ENCODE measurements at regions not wholly inside any gene's neighbourhood (a gene's known extent, or its start where the extent isn't known, plus 50 kb on each side); places are given as distances from the start of the nearest gene placed in this dataset.

- no peak for DNase-seq
Observed at GRCh38 chr4:111761531-111761930, 383.7 kb upstream of the FAM241A start.

DNA sequence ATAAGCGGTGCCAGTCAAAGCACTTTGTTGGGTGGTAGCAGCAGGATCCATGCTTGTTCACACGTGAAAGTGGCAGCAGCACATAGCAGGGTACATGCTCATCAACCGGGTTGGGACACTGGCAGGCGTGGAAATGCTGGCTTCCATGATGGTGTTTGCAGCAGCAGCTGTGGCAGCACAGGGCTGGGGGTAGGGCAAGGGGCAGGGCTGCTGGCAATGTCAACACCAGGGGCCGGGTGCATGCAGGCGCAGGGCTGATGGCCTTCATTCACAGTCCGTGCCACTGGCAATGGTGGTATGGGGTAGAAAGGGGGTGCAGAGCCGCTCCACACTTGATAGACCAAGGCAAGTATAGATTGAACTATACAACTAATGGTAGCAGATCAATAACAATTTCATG, 374.7 kb upstream of the FAM241A start:
- no peak for DNase-seq

- DNase-seq, result peak; percentile 29 to 81 (median 49)
Observed at GRCh38 chr4:111773858-111774257, 371.4 kb upstream of the FAM241A start.

- DNase-seq, result no peak
Observed at GRCh38 chr4:111775556-111776297, 369.5 kb upstream of the FAM241A start.

DNA sequence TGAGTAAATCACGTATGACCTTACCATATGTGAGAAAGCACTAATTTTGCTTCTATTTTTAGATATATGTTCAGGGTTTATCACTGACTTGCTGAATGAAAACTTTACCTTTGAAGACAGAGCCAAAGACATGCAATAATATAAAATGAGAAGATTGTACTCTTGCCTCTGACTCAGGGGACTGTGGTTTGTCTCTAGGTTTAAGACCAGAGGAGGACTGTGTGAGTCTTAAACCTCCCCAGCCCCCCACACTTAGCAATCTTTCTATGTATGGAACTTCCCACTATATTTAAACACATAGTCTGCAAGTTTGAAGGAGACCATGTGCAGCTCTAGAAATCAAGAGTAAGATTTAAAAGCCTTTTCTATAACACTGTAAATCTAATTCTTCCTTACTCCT, 368.7 kb upstream of the FAM241A start:
- DNase-seq, result no peak

DNA sequence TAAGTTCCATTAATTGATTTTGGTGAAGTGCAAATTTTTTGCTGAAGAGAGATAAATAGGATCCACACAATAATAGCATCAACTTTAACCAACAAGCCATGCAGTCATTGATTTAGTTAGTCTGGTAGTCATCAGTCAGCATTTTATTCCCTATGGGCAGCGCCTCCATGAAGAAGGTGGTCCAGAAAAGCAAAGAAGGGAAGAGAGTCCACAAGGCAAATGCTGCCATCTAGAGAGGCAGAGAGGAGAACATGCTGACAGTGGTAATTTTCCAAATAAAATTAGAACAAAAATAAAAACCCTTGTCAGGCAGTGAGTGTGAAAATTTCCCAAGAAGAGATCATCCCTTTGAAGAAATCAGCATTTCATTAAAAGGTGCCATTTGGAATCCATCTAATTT, 366.7 kb upstream of the FAM241A start:
- peak in 2 of 3 experiments; percentile 6 to 31 for DNase-seq

DNA sequence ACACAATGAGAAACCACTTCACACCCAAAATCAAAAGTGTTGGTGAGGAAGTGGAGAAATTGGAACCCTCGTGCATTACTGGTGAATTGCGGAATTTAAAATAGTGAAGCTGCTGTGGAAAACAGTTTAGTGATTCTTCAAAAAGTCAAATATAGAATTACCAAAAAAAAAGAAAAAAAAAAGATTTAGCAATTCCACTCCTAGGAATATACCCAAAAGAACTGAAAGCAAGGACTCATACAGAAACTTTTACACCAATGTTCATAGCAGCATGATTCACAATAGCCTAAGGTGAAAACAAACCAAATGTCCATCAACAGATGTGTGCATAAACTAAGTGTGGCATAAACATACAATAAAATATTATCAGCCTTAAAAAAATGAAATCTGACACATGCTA, 364.3 kb upstream of the FAM241A start:
- no peak for DNase-seq

DNA sequence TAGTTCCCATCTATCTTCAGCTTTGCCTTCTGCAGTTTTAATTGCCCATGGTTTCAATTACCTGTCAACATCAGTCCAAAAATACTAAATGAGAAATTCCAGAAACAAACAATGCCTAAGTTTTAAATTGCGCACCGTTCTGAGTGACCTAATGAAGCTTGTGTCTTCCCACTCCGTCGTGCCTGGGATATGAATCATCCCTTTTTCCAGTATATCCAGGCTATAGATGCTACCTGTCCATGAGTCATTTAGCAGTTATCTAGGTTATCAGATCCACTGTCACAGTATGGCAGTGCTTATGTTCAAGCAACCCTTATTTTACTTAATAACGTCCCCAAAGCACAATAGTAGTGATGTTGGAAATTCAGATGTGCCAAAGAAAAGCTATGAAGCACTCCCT, 363.6 kb upstream of the FAM241A start:
- no peak for DNase-seq

DNA sequence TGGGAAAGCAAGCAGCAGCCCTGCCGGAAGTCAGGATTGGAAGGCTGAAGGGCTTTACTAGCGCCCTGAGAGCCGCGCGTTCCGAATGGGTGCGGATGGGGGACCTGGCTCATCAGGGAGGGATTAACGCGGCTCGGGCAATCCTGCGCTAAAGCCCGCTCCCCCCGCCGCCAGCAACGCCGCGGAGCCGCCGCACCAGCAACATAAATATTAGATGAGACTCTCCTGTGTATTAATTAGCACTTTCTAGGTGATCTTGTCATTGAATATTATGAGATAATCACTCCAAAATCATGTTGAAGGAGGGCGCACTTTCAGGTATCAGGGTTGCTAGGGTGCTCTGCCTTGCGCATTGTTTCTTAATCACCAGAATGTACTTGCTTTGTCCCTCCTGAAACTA, 357.2 kb upstream of the FAM241A start:
- DNase-seq, result peak in 1 of 3 experiments; percentile 40

DNA sequence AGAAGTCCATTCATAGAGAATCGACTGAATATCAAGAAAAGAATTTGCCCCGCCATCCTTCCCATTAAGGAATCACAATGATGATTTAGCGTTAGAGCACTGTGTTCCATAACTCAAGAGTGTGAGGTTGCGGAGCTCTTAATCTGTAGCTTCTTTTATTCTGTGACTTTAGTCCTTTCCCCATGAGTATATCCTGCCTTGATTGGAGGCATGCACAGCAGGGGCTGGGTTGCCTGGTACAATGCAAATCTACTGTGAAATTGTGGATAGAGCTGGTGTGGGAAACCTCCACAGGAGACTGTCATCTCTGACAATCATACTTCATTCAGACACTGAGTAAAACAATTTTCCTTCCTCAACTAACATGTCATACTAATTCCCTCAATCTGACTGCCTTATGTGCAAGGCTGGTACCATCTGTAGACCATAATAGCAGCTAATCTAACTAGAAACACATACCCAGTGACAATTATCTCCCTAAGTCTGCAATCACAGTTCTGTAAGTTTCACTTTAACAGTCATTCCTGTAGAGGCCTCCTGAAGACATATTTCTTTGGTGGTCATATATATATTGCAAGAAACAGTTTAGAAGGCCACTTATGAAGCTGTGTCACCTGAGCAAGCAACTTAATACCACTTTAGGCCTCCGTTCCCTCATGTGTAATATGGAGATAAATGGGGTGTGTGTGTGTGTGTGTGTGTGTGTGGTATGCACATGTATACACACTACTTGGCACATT, 355.2 kb upstream of the FAM241A start:
- DNase-seq, result no peak

DNA sequence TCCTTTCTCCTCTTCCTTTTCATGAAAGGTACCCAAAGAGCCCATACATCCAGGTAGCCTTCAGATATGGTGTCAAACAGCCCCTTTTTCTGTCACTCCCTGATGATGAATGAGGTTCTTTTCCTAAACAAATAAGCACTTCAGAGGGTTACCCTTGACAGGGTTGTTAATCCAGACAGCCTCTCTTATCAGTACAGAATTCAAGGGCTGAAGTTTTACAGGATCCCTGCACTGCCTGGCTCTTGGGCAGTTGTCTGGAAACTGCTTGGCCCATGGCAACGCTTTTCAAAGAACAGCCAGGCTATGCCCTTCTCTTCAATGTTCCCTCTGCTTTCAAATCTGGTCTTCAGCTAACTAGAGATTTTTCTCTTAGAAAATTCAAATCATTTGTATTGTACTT, 352.6 kb upstream of the FAM241A start:
- peak in 2 of 3 experiments; percentile 12 to 63 for DNase-seq

- no peak for DNase-seq
Observed at GRCh38 chr4:111793433-111794091, 351.7 kb upstream of the FAM241A start.

DNA sequence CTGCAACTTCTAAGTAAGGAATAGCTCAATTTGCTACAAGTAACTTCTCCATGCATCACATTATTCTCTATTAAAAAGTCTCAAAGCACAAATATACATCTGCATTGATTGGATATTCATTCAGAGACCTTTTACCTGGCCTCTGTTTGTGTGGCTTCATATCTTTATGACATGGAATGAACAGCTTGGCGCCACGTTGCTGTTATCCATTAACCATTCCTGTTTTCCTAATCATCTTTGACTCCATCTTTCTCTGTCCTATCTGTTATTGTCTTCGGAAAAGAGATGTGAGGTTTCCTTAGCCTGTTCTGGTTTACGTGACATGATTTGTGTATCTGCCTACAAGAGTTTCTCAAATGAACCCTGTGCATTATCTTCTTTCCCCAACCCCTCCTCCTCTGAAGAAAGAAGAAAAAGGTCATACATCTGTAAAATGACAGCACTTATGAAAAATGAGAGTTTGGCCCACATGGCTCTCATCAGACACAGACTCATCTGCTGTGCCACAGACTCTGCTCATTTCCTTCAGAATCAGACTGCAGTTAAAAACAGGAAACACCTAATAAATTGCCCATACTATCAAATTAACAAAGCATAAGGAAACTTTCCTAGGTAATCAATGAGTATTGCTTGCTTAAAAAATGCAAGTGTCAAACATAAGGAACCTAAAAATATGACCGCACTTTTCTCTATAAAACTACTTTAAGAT, 347.6 kb upstream of the FAM241A start:
- peak in 1 of 3 experiments; percentile 5 for DNase-seq

DNA sequence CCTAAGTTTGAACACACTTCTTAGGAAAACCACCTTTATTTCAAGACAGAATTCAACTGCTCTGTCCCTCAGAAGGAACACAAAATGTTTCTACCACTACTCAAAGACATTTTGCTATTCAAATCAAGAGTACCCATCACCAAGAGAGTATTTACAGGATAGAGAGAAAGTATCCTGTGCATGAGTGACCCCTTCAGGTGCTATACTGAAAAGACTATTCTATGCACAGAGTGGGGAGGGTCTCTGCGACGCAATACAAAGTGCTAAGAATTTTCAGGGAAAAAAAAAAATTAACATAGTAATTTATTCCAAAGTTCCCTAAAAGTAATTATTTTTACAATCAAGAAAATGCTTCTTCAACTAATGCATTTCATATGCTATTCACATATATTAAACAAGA, 346.4 kb upstream of the FAM241A start:
- DNase-seq, result peak in 1 of 3 experiments; percentile 19

DNA sequence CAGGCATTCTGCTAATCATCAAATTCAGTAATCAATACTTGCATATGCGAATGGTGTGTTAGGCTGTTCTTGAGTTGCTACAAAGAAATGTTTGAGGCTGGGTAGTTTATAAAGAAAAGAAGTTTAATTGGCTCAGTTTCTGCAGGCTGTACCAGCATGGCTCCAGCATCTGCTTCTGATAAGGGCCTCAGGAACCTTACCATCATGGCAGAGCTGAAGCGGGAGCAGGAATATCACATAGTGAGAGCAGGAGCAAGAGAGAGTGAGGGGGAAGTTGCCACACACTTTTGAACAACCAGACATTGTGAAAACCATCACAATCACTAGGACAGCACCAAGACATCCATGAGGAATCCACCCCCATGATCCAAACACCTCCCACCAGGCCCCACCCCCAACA, 344.7 kb upstream of the FAM241A start:
- DNase-seq, result no peak

DNA sequence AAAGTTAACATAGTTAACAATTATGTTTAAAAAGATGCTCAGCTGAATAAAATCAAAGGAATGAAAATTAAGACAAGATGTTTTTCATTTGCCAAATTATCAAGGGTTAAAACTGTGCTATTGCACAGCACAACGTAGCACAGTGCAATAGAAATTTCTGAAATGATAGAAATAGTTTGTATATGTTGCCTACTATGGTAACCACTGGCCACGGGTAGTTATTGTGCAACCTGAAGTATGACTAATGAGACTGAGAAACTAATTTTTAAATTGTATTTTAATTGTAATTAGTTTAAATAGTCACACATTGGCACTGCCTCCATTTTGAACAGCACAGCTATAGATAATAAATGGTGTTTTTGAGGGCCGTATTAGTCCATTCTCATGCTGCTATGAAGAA, 343.1 kb upstream of the FAM241A start:
- DNase-seq, result no peak

- DNase-seq, result no peak
Observed at GRCh38 chr4:111806331-111806730, 338.9 kb upstream of the FAM241A start.

DNA sequence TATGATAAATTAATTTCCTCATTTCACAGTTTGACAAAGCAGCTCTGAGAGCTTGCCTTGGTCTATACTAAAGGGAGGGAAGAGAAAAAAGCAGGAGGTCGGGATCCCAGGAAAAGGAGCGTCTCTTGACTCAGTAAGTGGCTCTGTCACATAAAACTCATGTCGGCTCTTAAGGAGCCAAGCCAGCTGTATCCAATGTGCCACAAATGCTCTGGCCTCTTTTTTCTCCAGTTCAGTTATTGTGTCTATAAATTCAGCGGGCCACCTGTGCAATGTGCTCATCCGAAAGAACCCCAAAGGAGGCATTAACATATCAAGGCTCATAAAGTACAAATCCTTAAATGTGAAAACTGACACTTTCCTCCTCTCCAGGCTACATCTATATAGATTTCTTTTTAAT, 337.7 kb upstream of the FAM241A start:
- DNase-seq, result peak in 1 of 3 experiments; percentile 74

DNA sequence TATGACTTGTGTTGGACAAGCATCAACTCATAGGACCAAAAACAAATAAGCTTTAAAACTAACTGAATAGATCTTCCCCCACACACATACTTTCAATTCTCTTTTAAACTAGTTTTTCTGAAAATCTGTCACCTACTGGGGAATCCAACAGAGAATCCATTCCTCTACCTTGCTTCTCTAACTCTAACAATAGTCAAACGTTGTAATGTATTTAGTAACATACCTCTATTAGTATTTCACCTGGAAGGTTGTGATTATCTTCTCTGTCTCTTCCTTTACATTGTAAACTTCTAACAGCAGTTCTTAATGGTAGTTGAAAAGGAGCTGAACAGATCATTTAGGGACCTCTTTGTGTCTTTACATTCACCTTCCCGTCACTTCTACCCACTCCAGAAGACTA, 337.1 kb upstream of the FAM241A start:
- DNase-seq, result no peak

DNA sequence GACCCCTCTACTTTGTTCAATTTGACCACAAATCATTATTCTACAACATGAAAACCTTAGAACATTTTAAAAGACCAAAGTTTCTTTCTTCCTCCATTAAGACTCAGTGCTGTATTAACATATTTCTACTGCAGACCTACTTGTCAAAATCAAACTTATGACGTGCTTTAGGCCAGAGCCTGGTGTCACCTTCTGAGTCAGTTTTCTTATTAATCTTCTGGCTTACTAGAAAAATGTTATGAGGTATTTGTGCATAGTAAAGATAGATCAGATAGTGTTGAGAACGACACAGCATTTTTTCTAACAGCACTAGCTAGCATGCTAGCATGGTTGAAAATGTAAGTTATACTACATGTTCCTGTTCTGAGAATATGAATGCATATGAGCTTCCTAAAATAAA, 333.6 kb upstream of the FAM241A start:
- DNase-seq, result no peak

DNA sequence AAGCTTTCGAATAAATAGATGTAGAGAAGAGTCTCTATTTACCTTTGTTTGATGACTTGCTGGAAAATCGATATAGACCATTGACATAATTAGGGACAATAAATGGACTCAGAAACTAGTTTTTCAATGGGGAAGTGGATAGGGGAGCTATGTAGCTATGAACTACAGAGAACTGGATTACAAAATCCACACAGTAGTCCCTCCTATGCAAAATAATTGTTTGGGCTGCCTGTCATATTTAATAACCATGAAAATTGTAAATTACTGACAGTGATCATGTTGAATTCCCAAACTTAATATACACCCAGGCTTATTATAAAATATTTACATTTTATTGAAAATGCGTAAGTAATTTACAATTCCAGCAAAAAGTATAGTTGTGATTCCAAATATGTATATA, 333.1 kb upstream of the FAM241A start:
- peak in 1 of 3 experiments; percentile 77 for DNase-seq

- DNase-seq, result no peak
Observed at GRCh38 chr4:111812760-111813159, 332.5 kb upstream of the FAM241A start.

- peak in 2 of 3 experiments; percentile 57 to 69 for DNase-seq
Observed at GRCh38 chr4:111813555-111814140, 331.6 kb upstream of the FAM241A start.

All from NCI-H1417 (cell line).